Left lobe of liver (tissue), 2 donors: ENCODE measurements at regions not wholly inside any gene's neighbourhood (a gene's known extent, or its start where the extent isn't known, plus 50 kb on each side); places are given as distances from the start of the nearest gene placed in this dataset.
"Not testable (repeated sequence)": the region's sequence is repeated elsewhere in the genome, so short reads cannot be mapped to it uniquely, and the experiment has no call there.

Experiments used
- ATAC-seq: fragments of 200-7000 bp; cut with Tn5 transposase; one replicate; pipeline ENCODE4 v1.9.1; 2020; ENCODE audit warnings: mild to moderate bottlenecking, moderate library complexity
- DNase-seq: peaks from one replicate; pipeline ENCODE4 v3.0.0-alpha.2; 2020; ENCODE audit warnings: low spot score
- donor health status: DM: no; HTN: no; CAD: no; lungs with moderate emphysema.
- donor health status: DM: no; HTN: yes; CAD: no.

DNA sequence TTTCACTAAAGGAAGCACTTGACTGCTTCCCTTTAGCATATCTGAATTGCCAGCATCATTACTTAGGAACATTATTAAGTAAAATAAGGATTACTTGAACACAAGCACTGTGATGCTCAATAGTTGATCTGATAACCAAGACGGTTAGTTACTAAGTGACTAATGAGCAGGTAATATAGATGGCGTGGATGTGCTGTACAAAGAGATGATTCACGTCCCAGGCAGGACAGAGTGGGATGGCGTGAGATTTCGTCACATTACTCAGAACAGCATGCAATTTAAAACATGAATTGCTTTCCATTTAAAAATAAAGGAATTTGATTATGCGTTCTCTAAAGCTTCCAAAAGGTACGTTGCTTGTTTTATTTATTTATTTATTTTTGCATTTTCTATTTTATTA, 240.0 kb upstream of the ARHGEF26 start:
- ATAC-seq: no peak
- DNase-seq: no peak

DNA sequence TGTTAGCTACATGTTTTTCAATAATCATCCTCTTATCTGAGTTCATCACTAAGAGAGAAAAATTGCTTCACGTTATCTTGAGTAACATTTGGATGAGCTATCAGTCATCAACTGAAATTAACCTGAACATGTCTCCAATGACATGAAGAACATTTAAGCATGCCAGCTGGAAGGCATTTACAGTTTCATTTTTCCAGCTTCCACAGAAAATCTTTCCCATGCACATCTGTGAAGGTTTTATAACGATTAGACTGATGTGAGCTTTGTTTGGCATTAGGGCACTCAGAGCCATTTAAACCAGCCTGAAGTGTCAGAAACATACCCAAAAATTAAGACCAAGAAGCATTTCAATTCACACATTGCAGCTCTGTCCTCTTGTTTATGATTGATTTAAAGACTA, 235.8 kb upstream of the ARHGEF26 start:
- ATAC-seq (no peak), DNase-seq (no peak)

DNA sequence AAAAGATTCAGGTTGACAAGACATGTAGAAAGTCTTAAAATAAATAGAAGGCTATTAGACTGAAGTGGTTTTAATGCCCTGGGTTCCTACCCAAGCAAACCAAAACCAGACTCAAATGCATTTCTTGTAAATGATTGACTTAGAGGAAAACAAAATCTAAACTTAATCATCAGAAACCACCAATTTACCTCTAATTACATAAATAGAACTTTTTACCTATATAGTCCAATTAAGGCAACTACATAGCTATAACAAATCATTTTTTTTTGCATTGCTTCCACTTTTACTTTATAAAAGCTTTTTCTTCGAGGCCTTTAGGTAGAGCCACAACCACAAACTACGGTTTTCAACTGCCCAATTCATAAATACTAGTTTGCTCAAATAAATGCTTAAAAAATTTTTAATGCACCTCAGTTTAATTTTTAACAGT, 231.3 kb upstream of the ARHGEF26 start:
- ATAC-seq (no peak), DNase-seq (no peak)

DNA sequence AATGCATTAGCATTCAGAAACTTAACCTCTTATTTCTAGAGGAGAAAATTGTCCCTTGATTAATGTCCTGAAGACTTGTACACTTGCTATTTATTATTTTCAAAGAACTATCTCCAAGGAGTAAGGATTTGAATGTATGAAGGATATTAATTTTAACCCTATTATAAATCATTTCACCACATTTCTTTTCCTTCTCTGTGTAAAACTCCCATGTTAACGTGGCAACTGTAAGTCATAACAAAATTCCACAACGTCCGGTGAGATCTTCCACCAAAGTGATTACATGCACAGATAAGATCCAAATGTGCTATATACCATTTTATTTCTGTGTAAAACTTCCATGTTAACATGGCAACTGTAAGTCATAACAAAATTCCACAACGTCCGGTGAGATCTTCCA, 229.1 kb upstream of the ARHGEF26 start:
- ATAC-seq (no peak), DNase-seq (no peak)

DNA sequence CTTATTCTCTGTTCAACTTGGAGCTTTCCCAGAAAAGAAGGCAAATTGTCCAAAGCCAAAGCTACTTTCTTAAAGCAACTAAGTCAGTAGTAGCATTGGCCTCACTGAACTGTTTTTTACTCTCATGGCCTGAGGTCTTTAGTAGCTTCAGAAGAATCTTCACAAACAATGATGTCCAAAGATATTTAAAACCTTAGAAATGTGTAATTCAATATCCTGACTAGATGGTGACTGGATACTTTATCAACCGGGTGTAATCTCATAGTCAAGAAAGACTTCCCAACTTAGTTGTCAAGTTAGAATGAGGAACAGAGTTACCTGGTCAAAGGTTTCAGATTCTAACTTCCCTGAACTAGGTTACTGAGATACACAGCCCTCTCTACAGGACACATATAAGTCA, 226.3 kb upstream of the ARHGEF26 start:
- no peak for ATAC-seq

DNA sequence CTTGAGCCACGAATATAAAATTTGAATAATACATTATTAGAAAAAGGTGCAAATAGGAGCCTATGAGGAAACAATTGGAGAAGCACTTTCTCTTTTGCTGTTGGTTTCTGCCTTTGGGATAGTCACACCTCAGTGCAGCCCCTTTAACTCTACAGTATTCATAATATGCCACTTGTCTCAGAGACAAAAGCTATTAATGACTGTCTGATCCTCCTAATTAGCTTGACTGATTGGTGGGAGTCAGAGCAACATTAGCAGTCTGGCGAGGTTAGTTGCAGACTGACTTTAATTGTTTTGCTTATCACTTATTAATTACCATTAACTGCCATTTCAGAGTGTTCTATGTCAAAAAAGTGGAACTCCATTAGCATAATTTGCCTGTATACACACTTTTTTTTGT, 225.0 kb upstream of the ARHGEF26 start:
- ATAC-seq (no peak), DNase-seq (no peak)

More for the DNA sequence above, 226.3 kb upstream of the ARHGEF26 start:
- no peak for DNase-seq

DNA sequence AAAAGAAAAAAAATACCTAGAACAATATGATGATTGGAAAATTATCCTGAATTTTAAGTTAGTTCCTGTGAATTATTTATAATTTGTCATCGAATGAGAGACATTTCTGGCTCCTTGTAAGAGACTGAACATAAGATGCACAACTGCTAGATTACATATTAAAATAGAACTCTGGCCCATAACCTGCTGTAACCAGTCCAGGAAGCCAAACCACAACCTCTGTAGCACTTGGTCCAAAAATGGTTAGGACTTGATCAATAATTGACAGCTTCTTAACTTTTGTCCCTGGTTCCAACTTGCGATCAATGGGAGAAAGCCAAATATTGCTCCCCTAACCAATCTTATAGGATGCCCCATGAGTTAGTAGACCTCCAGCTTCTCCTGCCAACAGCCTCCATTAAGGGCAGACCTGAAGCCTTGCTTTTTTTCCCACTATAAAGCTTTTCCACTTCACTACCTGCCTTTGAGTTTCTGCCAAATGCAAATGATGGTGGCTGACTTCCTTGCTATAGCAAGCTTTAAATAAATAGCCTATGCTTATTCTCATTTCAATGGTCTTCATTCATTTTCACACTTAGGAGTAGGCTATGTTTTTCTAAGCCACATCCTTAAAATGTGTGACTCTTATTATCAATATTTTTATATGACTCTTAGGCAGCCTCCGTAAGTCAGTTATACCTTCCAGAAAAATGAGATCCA, 224.0 kb upstream of the ARHGEF26 start:
- DNase-seq: no peak
- no peak for ATAC-seq

DNA sequence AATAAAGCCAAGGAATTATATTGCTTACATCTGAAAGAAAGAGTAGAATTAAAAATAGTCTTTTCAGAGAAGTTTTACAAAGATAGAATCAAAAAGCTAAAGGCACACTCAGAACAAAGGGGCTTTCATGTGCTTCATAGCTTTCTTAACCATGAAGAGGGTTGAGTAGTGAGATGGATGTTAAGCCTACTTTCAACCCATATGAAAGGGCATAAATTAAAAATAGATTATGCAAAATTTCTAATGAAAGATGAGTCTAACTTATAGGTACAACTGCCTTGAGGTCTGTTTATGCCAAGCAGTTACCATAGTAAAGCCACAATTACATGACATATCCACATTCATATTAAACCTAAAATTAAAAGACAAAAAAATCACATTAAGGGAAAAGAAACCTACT, 223.3 kb upstream of the ARHGEF26 start:
- DNase-seq: no peak
- ATAC-seq: no peak

DNA sequence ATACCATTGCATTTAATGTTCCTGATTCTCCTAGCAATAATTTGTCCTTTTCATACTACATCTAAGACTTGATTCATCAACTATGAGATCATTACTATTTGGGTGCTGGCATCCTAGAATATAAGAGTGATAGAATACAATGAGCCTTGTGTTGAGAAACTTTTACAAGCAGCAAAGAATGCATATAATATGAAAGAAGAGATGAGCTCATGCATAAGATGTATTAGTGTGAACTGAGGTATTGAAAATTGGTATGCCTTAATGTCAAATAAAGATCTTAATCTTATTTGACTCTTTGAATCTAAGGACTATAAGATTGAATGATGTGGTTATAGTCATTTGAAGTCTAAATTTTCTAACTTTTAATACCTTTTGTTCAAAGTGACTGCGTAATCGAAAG, 220.0 kb upstream of the ARHGEF26 start:
- DNase-seq: no peak
- ATAC-seq: no peak

DNA sequence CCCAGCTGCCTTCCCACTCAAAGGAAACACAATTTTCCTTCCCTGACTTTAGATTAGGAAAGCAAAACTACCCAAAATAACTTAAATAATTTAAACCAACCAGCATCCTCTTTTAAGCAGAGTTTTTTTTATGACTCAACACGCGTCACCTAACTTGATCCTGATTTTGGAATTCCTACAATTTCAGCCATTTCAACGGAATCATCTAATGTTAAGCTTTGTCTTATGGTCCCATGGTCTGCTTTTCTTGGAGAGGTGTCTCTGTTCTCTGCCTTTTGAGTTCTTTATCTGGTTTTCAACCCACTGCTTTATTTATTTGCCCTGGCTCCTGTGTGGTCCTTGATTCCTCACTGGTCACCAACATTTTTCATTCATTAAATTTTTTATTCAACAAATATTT, 219.2 kb upstream of the ARHGEF26 start:
- DNase-seq (no peak), ATAC-seq (no peak)

DNA sequence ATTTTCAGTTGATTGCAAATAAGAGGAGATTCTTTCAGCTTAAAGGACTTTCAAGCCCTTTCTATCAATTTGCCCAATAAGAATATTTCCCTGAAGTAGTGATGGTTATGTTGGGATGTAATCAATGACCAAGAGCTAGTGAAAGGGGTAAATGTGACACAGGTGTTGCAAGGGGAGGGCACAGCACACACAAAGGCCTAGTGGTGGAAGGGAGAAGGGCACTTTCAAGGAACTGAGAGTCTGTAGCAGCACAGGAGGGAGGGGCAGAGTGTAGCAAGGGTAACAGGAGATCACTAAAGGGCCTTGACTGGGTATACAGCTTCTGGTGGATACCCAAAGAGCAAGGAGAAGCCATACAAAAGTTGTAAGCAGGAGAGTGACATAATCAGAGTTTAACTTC, 217.8 kb upstream of the ARHGEF26 start:
- no peak for DNase-seq
- no peak for ATAC-seq

DNA sequence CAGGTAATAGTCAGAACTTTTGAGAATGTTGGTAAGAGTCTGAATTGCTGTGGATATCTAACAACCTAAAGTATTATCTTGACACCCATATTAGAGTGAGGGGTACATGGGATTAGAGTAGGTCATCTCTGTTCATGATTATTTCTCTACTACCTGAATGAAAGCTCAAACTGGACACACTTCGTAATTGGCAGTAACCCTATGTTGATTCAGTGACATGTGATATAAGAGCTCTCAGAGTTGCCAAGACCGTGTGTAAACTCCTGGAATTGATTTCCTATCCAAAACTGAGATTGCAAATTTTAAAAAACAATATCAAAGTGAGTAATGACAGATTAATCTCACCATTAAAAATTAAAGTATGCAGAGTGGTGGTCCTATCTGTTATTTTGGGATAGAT, 214.8 kb upstream of the ARHGEF26 start:
- DNase-seq (no peak), ATAC-seq (peak; percentile 89)

DNA sequence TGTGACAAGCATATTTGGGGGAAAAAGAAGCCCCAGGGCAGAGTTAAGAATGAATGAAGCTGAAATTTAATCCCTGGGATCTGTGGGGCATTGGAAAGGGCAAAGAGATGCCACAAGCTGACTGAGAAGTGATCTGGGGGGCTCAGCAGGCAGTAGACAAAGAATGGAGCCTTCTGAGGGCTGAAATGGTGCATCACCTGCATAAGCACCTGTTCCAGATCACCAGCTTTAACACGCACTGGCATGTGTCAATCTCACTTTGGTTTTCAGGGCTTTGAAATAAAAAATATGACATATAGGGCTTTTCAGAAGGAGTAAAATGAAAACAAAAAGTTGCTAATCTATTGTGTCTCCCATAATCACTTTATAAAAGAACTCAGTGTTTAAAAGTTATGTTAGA, 210.8 kb upstream of the ARHGEF26 start:
- DNase-seq: no peak
- ATAC-seq: no peak

DNA sequence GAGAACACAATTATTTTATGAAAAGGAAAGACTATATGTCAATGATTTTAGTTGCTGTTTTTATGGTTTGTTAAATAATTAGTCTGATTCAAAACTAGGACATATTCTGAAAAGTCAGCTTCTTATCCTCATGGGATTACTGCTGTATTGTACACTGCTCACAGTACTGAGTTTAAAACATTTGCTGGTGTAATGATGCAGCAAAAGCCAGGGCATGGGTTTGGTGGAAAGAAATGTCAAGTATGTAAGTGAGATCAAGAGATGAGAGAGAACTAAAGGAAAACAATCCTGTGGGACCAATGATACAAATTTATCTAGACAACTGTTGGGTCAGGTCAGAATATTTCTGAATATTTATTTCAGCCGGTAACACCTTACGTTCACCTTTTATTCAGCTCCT, 210.1 kb upstream of the ARHGEF26 start:
- ATAC-seq (no peak), DNase-seq (no peak)

DNA sequence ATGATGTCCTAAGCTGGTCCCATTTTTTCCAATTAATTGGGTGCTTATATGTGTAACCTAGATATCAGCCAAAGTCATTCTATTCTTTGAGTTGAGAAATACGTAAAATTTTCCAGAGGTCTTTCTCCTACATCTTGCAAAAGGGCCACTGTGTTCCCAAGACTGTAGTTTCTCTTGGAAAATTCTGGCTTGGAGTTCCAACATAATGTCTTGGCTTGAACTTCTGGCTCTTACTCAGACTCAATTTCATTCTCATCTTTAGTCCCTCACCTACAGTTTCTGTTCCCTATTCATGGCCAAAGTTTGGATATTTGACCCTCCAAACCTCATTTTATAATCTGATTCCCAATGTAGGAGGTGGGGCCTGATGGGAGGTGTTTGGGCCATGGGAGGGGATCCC, 201.4 kb upstream of the ARHGEF26 start:
- no peak for ATAC-seq
- no peak for DNase-seq

DNA sequence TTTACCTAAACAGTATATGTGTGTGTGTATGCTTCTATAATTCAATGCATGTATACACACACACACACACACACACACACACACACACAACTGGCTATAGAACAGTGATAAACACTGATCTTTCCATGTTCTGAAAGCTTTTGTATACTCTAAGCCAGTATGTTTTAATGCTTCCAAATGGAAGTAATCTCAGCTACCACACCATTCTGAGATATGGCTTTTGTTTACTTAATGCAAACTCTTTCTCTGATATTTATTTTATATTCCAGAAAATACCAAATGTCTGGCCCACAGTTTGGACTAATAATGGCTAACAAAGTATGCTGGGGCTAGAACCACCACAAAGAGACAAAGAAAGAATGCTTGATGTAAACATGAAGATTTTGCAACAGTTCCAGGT, 199.4 kb upstream of the ARHGEF26 start:
- DNase-seq (no peak), ATAC-seq (no peak)

DNA sequence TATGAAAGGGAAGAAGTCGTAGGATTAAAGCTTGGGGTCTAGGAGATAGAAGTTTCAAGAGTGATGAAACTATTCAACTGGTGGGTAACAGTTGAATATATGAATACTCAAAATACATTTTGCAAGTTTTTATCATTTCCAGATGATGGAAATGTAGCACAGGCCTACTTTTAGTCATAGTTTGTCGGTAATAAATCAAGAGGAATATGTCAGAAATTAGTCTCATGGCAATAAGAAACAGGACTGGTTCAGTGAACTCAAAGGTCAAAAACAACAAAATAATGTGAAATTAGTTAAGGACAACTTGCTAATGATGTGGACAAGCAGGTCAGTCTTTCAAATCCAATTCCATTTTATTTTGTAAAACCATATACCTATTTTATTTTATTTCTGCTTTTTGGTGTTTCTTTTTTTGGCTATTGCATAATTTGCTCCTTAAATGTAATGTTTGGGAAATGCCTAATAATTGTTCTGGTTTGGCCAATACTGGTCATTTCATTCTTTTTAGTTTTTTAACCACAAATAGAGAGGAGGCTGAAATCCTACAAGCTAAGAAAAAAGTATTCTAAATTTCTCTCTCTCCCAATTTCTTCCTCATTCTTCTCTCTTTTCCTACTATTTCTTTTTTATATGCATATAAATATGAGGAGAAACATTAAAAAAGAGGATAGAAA, 195.2 kb upstream of the ARHGEF26 start:
- no peak for ATAC-seq
- DNase-seq: no peak

DNA sequence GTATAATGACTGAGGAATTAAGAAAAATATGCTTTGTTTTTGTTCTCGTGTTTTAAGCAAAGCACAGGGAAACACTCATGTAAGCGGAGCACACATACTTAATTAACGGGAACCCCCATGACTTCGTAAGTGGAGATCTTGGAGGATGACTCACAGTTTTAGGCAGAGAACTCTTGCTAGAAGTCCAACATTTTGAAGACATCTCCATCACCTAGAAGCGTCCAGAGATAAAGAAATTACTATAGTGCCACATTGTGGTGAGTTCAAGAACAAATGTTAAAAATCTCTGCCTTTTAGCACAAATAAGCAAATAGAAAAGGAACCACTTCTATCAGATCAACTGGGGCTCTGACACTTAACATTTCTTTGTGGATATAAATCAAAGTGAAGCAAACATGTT, 194.1 kb upstream of the ARHGEF26 start:
- no peak for ATAC-seq
- DNase-seq: no peak

DNA sequence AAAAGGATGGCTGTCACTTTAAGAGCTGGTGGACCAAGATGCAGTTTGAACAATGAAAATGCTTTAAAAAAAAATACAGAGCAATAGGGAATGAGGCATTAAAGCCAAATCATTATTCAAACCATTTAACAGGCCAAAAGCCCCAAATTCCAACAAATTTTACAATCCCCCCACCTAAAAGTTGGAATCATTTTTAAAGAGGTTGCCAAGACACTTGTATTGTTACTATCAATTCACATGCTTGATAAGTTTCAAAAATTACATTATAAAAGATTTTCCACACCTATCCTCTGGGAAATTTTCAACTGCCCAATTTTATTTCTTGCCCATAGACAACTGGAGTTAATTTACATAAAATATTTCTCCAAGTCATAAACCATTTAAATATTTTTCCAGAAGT, 192.3 kb upstream of the ARHGEF26 start:
- ATAC-seq (no peak), DNase-seq (no peak)

DNA sequence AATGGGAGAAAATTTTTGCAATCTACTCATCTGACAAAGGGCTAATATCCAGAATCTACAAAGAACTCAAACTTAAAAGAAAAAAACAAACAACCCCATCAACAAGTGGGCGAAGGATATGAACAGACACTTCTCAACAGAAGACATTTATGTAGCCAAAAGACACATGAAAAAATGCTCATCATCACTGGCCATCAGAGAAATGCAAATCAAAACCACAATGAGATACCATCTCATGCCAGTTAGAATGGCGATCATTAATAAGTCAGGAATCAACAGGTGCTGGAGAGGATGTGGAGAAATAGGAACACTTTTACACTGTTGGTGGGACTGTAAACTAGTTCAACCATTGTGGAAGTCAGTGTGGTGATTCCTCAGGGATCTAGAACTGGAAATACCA, 187.7 kb upstream of the ARHGEF26 start:
- DNase-seq: not testable (repeated sequence)

DNA sequence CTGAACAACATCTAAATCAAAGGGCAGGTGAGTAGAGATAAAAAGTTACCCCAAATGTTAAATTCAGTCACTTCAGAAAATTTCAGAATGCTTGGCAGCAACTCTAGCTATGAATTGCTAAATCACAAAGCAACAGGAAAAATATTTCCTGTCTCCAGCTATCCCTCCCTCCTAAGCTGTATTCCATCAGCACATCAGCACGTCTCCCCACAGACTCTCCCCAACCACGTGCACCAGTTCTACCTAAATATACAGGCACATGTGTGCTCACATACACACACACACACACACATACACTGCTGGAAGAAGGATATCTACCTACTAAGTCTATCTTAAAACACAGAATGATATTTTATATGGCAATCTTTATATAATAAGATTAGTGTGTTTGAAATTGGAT, 177.1 kb upstream of the ARHGEF26 start:
- ATAC-seq (no peak), DNase-seq (no peak)

More for the DNA sequence above, 187.7 kb upstream of the ARHGEF26 start:
- ATAC-seq: not testable (repeated sequence)

DNA sequence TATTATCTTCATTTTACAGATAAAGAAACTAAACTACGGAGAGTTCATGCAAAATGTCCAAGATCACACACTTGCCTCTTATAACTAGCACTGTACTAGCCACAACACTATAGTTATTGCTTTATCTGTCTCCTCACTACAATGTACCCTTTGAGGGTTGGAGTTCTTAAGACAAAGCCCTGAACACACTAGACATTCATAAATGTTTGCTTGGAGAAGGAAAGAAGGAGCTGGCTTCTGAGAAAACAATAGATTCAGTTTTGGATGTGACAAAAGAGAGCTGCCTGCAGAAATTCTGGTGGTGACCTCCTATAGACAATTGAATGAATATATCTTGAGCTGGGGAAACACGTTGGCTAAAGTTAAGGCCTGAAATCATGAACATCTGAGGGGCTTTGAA, 169.9 kb upstream of the ARHGEF26 start:
- ATAC-seq (no peak), DNase-seq (no peak)

DNA sequence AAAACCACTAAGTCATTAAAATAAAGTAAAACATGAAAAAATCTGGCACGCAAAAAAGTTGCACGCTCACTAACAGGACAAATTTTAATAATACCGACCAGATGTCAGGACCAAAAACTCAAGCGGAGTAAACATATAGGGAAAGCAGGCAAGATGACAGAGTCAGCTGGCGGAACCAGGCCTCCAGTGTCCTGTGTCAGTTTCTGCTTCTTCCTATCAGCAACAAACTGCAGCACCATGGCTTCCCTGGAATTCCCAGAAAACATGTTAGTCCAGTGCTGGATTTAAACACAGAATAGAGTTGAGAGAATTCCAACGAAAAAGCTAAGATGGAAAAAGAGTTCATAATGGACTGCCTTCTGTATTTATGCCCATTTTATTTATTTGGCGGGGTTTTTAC, 169.1 kb upstream of the ARHGEF26 start:
- no peak for DNase-seq
- no peak for ATAC-seq
